PC-9 (cell line): ENCODE measurements at regions not wholly inside any gene's neighbourhood (a gene's known extent, or its start where the extent isn't known, plus 50 kb on each side); places are given as distances from the start of the nearest gene placed in this dataset.

Experiments used
- EZH2 ChIP-seq: fragments of 200-600 bp; sonication (generic); IDR thresholded peaks from 2 replicates; pipeline ENCODE4 v1.8.0; 2017; ENCODE audit warnings: antibody characterized with exemption, low read depth
- TF ChIP-seq, protein P1 (sequence below): fragments of 200-600 bp; sonication (generic); conservative IDR thresholded peaks from 2 replicates; pipeline ENCODE4 v1.6.1; 2017; ENCODE audit warnings: mixed run types, antibody characterized with exemption, mild to moderate bottlenecking, moderate library complexity

DNA sequence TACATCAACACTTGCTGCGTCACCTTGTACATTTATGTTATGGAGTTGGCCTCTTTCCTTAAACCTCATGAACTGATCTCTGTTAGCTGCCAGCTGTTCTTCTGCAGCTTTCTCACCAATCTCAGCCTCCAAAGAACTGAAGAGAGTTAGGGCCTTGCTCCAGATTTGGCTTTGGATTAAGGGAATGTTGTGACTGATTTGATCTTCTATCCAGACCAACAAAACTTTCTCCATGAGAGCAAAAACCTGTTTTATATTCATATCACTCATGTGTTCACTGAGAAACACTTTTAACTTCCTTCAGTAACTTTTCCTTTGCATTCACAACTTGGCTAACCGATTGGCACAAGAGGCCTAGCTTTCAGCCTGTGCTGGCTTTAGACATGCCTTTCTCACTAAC, 1156.0 kb upstream of the CADM2 start:
- TF ChIP-seq, protein P1, sequence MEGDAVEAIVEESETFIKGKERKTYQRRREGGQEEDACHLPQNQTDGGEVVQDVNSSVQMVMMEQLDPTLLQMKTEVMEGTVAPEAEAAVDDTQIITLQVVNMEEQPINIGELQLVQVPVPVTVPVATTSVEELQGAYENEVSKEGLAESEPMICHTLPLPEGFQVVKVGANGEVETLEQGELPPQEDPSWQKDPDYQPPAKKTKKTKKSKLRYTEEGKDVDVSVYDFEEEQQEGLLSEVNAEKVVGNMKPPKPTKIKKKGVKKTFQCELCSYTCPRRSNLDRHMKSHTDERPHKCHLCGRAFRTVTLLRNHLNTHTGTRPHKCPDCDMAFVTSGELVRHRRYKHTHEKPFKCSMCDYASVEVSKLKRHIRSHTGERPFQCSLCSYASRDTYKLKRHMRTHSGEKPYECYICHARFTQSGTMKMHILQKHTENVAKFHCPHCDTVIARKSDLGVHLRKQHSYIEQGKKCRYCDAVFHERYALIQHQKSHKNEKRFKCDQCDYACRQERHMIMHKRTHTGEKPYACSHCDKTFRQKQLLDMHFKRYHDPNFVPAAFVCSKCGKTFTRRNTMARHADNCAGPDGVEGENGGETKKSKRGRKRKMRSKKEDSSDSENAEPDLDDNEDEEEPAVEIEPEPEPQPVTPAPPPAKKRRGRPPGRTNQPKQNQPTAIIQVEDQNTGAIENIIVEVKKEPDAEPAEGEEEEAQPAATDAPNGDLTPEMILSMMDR: no peak
- no peak for TF ChIP-seq EZH2
